ENCODE measurements at regions not wholly inside any gene's neighbourhood (a gene's known extent, or its start where the extent isn't known, plus 50 kb on each side); places are given as distances from the start of the nearest gene placed in this dataset.

DNA sequence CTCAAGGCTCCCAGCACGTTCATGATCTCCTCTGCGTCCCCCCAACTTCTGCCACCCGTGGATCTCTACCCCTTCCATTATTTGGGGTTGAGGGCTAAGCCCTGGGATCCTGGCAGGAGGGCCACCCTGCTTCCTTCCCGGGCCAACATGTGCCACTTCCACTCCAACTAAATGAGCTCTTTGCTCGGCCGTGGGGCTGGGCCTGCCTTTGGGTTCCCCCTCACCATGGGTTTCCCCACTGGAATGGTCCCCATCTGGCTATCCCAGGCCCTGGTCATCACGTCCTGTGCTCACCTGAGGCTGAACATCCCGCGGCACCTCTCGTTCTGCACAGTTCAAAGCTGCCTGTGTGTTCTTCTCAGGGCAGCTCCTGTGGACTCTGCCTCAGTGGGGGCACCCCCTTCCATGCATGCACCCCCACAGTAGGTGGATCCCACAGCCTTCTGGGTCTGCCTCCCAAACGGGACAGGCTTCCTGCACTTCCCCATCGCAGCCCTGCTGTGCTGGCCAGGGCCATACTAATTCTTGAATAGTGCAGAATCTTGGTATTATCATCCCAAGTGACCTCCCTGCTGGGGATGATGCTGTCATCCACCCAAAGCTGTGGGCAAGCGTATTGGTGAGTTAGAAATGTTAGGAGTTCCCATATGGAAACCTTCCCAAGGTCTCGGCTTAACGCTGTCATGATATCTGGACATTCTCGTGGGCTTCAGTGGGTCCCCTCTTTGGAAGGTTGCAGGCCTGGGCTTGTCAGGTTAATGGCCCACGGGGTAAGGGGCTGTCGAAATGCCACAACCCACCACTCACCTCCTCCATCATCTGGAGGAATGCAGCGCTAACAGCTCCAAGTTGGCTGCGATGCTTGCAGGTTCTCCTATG is 150.5 kb upstream of the TWIST2 start:
- H3K4me3 ChIP-seq: no peak overlapping the region
- H3K27me3 ChIP-seq: no peaks in the 10 kb centered on the region
- DNase-seq: no peak
- H3K27ac ChIP-seq: peak overlapping the region; percentile 64 to 66
- no peaks in the 10 kb centered on the region for H3K36me3 ChIP-seq
- H3K9me3 ChIP-seq: no peaks in the 10 kb centered on the region
- H3K4me1 ChIP-seq: peaks cover 0 to 5% of the 10 kb centered on the region in 2 donors
- intact Hi-C loops (cut with DNase I; ENCODE audit: low total_unique reads): no loop called here
- TF ChIP-seq, protein P1, sequence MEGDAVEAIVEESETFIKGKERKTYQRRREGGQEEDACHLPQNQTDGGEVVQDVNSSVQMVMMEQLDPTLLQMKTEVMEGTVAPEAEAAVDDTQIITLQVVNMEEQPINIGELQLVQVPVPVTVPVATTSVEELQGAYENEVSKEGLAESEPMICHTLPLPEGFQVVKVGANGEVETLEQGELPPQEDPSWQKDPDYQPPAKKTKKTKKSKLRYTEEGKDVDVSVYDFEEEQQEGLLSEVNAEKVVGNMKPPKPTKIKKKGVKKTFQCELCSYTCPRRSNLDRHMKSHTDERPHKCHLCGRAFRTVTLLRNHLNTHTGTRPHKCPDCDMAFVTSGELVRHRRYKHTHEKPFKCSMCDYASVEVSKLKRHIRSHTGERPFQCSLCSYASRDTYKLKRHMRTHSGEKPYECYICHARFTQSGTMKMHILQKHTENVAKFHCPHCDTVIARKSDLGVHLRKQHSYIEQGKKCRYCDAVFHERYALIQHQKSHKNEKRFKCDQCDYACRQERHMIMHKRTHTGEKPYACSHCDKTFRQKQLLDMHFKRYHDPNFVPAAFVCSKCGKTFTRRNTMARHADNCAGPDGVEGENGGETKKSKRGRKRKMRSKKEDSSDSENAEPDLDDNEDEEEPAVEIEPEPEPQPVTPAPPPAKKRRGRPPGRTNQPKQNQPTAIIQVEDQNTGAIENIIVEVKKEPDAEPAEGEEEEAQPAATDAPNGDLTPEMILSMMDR (IDR thresholded peaks at IDR 0.05): no peak

DNA sequence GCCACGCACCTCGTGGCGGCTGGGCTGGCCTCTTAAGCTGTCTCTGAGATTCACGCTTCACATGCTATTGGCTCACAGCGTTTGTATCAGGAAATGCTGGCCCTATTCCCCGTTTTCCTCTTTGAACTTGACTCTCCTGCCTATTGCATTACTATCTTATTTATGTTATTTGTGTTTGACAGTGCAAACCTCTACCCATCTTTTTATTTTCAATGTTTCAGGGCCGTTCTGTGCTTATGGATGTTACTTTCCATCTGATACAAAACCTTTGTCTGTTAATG is 149.9 kb upstream of the TWIST2 start:
- Histone ChIP-seq H3K4me3 (no peak overlapping the region), H3K27ac (peak overlapping the region; percentile 64 to 66), H3K36me3 (no peaks in the 10 kb centered on the region), H3K4me1 (peaks cover 0 to 5% of the 10 kb centered on the region in 2 donors), H3K27me3 (no peaks in the 10 kb centered on the region), H3K9me3 (no peaks in the 10 kb centered on the region)
- TF ChIP-seq, protein P1 (IDR thresholded peaks at IDR 0.05): no peak
- TF ChIP-seq POLR2A (IDR thresholded peaks at IDR 0.05): no peak
- peak in 1 of 2 donors; percentile 18 for DNase-seq
- intact Hi-C loops (cut with DNase I; ENCODE audit: low total_unique reads): no loop called here

DNA sequence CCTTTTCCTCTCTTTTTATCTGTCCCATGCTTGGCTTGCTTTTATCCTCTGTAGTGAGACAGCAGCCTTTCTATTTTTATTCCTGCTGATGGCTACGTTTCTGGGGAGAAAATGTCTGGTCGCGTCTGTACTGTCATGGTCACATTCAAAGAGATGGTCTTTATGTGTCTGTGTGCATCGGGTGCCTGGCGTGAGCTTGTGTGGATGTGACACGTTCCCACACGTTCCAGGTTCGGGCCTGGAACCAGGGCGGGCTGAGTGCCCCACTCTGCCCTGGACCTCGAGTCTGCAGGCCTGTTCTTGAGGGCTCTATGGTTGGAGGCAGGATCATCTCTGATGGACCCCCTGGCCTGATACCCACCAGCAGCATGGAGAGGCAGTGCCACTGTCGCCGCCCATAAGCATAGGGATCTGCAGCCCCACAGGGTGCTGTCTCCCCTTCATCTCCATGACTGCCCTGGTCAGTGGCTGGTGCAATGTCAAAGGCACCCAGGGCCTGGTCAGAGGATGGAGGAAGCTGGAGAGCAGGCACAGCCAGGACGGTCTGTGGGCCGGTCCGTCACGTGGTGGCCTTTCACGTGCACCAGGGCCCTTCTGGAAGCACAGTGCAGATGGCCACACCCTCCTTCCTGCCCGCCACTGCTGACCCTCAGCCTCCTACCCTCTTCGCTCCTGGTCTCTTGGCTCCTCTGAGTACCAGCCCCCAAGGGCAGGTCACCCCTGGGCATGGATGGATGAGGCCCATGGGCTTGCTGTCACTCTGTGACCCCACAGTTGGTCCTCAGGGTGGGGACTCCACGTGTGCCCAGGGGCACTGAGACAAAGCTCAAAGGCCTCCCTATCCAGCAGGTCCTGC is 149.2 kb upstream of the TWIST2 start:
- no peaks in the 10 kb centered on the region for H3K36me3 ChIP-seq
- TF ChIP-seq, protein P1 (IDR thresholded peaks at IDR 0.05): no peak
- TF ChIP-seq POLR2A (IDR thresholded peaks at IDR 0.05): no peak
- intact Hi-C loops (cut with DNase I; ENCODE audit: low total_unique reads): no loop called here
- H3K27ac ChIP-seq: peak overlapping the region; percentile 64 to 66
- peaks cover 0 to 5% of the 10 kb centered on the region in 2 donors for H3K4me1 ChIP-seq
- H3K9me3 ChIP-seq: no peaks in the 10 kb centered on the region
- no peaks in the 10 kb centered on the region for H3K27me3 ChIP-seq
- peak in 1 of 2 donors; percentile 10 for DNase-seq
- H3K4me3 ChIP-seq: no peak overlapping the region

DNA sequence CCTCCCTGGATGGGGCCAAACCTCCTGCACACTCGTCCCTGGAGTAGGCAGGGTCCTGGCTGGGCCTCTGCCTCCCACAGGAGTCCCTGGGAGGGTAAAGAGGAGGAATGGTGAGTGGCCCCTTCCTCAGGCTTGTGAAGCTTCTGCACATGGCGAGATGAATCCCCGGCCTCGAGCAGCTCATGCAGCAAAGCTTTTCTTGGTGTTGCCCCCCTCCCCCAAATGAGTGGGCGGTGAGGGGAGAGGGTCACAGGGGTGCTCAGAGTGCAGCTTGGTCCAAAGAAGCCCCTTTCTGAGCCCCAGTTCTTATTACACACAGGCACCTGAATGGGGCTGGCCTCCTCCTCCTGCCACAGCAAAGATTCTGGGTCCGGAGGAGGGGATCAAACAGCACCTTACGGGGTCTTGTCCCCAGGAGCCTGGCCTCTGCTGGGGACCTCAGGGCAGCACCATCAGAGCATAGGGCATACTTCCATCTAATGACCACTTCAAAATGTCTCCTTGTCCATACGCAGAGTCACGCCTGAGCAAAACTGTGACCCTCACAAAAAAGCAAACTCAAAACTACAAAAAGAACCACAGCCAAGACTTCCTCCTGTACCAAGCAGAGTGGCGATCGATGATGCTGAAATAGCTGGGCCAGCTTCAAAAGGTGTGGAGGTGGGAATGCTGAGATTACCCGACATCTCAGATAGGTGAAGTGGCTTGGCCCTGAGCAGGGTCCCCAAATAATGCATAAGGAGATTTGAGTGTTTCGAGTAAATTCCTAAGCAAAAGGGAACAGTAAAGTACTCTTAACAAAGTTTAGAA is 148.4 kb upstream of the TWIST2 start:
- intact Hi-C loops (cut with DNase I; ENCODE audit: low total_unique reads): no loop called here
- H3K36me3 ChIP-seq: no peaks in the 10 kb centered on the region
- H3K27me3 ChIP-seq: no peaks in the 10 kb centered on the region
- no peak for TF ChIP-seq POLR2A (IDR thresholded peaks at IDR 0.05)
- TF ChIP-seq, protein P1 (IDR thresholded peaks at IDR 0.05): no peak
- H3K27ac ChIP-seq: peak overlapping the region in 1 of 2 donors; percentile 66
- peak in 1 of 2 donors; percentile 15 for DNase-seq
- H3K9me3 ChIP-seq: no peaks in the 10 kb centered on the region
- H3K4me1 ChIP-seq: peaks cover 0 to 5% of the 10 kb centered on the region in 2 donors
- no peak overlapping the region for H3K4me3 ChIP-seq

Data from uterus (tissue), 3 donors.